PC-9 (cell line): ENCODE measurements at regions not wholly inside any gene's neighbourhood (a gene's known extent, or its start where the extent isn't known, plus 50 kb on each side); places are given as distances from the start of the nearest gene placed in this dataset.
A peak's percentile ranks its signal among the peaks of the same experiment; 100 is the strongest.

ENCODE experiments used
- BruUV-seq: library from RNA; stranded (reverse); fragments of 400-500 nt; replicated peaks from 2 replicates; lab custom pipeline; 2021; lab: Mats Ljungman, UMichigan
- CTCF ChIA-PET: fragments of 300-600 bp; sonication (Branson Sonifier 250); formaldehyde crosslinking; loops from one replicate; lab custom pipeline; 2022; ENCODE audit warnings: antibody characterized with exemption; lab: Charles Lee
- POLR2A ChIA-PET: fragments of 300-600 bp; sonication (Branson Sonifier 250); formaldehyde crosslinking; loops from one replicate; lab custom pipeline; 2022; ENCODE audit warnings: antibody characterized with exemption; ENCODE audit not compliant: unreplicated experiment; lab: Charles Lee
- DNase-seq, 2 experiments: peaks; one replicate each; pipeline versions ENCODE4 v3.0.0 to v3.0.0-alpha.2; 2015 to 2022; ENCODE audit warnings: mixed read lengths in 1 of 2
- H2AFZ ChIP-seq: fragments of 200-600 bp; sonication (generic); 2 replicates; pipeline ENCODE4 v1.8.1; 2017; ENCODE audit warnings: antibody characterized with exemption
- H3F3A ChIP-seq: fragments of 200-600 bp; sonication (generic); 2 replicates; pipeline ENCODE4 v1.8.1; 2017; ENCODE audit warnings: antibody characterized with exemption, mild to moderate bottlenecking, low read depth; ENCODE audit not compliant: insufficient read depth
- H3K27ac ChIP-seq: fragments of 200-600 bp; sonication (generic); 2 replicates; pipeline ENCODE4 v1.6.1; 2016; ENCODE audit warnings: mixed run types
- H3K27me3 ChIP-seq: fragments of 200-600 bp; sonication (generic); 2 replicates; pipeline ENCODE4 v1.6.1; 2016; ENCODE audit warnings: low read depth, mixed run types; ENCODE audit not compliant: insufficient read depth
- H3K36me3 ChIP-seq: fragments of 200-600 bp; sonication (generic); 2 replicates; pipeline ENCODE4 v1.6.1; 2016; ENCODE audit warnings: low read depth, mixed run types
- H3K4me1 ChIP-seq: fragments of 200-600 bp; sonication (generic); replicated peaks from 2 replicates; pipeline ENCODE4 v1.6.1; 2016; ENCODE audit warnings: mixed run types; ENCODE audit not compliant: insufficient read depth
- H3K4me2 ChIP-seq: fragments of 200-600 bp; sonication (generic); 2 replicates; pipeline ENCODE4 v1.6.1; 2017; ENCODE audit warnings: mixed run types
- H3K4me3 ChIP-seq: fragments of 200-600 bp; sonication (generic); 2 replicates; pipeline ENCODE4 v1.6.1; 2016; ENCODE audit warnings: mixed run types
- H3K79me2 ChIP-seq: fragments of 200-600 bp; sonication (generic); 2 replicates; pipeline ENCODE4 v1.6.1; 2017; ENCODE audit warnings: low read depth, mixed run types
- H3K9me2 ChIP-seq: fragments of 200-600 bp; sonication (generic); 2 replicates; pipeline ENCODE4 v1.8.1; 2017; ENCODE audit warnings: mild to moderate bottlenecking; ENCODE audit not compliant: insufficient read depth
- H3K9me3 ChIP-seq: fragments of 200-600 bp; sonication (generic); 2 replicates; pipeline ENCODE4 v1.8.1; 2016; ENCODE audit warnings: low read depth; ENCODE audit not compliant: insufficient read depth
- H4K20me1 ChIP-seq: fragments of 200-600 bp; sonication (generic); 2 replicates; pipeline ENCODE4 v1.8.1; 2017; ENCODE audit not compliant: insufficient read depth
- EZH2 ChIP-seq: fragments of 200-600 bp; sonication (generic); IDR thresholded peaks from 2 replicates; pipeline ENCODE4 v1.8.0; 2017; ENCODE audit warnings: antibody characterized with exemption, low read depth
- intact Hi-C: fragments of 100-400 bp; cut with micrococcal nuclease; formaldehyde crosslinking; loops from one replicate; pipeline ENCODE4 v1.10.0; 2022; ENCODE audit not compliant: unreplicated experiment
- TF ChIP-seq, protein P1 (sequence below): fragments of 200-600 bp; sonication (generic); conservative IDR thresholded peaks from 2 replicates; pipeline ENCODE4 v1.6.1; 2017; ENCODE audit warnings: mixed run types, antibody characterized with exemption, mild to moderate bottlenecking, moderate library complexity

DNA sequence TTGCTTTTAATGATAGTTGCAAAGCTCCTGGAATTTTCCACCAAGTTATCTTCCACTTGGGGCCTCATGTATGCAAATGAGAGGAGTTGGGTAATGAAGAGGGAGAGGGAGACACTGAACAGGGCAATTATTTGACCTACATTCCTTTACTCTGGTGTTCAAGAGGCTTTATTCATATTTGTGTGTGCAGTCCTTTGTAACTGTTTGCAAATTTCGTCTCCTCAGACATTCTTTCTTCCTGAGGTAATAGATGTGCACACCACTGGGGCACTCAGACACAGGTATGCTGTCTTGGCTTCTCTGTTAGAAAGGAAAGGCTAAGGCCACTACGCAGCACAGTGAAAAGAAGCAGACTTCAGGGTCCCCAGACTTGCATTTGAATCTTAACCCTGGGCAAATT, 189.7 kb upstream of the IL12A start:
- peak in 1 of 2 experiments; percentile 84 for DNase-seq
- H3K9me3 ChIP-seq: no peaks in the 10 kb centered on the region
- H3K4me3 ChIP-seq: no peak overlapping the region
- H3K9me2 ChIP-seq: no peaks in the 10 kb centered on the region
- CTCF ChIA-PET: interaction anchor here (0.6 kb wide), 1 partner anchor 17 kb away, joined by 3 read pairs; no protein-coding TSS in a partner anchor
- no peaks in the 10 kb centered on the region for H4K20me1 ChIP-seq
- H3K4me2 ChIP-seq: peak overlapping the region; percentile 8
- no TSS peak for BruUV-seq
- peak overlapping the region; percentile 13; the same call in 1 of the 2 replicates for H3K27ac ChIP-seq
- no peaks in the 10 kb centered on the region for H3K27me3 ChIP-seq
- peaks cover 32% of the 10 kb centered on the region for H3K79me2 ChIP-seq
- H3K4me1 ChIP-seq: peaks cover 15% of the 10 kb centered on the region
- H3K36me3 ChIP-seq: no peaks in the 10 kb centered on the region
- TF ChIP-seq, protein P1, sequence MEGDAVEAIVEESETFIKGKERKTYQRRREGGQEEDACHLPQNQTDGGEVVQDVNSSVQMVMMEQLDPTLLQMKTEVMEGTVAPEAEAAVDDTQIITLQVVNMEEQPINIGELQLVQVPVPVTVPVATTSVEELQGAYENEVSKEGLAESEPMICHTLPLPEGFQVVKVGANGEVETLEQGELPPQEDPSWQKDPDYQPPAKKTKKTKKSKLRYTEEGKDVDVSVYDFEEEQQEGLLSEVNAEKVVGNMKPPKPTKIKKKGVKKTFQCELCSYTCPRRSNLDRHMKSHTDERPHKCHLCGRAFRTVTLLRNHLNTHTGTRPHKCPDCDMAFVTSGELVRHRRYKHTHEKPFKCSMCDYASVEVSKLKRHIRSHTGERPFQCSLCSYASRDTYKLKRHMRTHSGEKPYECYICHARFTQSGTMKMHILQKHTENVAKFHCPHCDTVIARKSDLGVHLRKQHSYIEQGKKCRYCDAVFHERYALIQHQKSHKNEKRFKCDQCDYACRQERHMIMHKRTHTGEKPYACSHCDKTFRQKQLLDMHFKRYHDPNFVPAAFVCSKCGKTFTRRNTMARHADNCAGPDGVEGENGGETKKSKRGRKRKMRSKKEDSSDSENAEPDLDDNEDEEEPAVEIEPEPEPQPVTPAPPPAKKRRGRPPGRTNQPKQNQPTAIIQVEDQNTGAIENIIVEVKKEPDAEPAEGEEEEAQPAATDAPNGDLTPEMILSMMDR: no peak
- no peak for TF ChIP-seq EZH2
- no peak overlapping the region for H2AFZ ChIP-seq
- intact Hi-C loops: loop anchor here (1.0 kb wide), 1 partner anchor 34 kb away; no protein-coding TSS in a partner anchor
- POLR2A ChIA-PET: interaction anchor here (0.6 to 0.7 kb wide), 3 partner anchors 11 to 36 kb away, joined by 3 to 11 read pairs (median 6); no protein-coding TSS in a partner anchor
- peaks cover 15% of the 10 kb centered on the region; the same call in 1 of the 2 replicates for H3F3A ChIP-seq

DNA sequence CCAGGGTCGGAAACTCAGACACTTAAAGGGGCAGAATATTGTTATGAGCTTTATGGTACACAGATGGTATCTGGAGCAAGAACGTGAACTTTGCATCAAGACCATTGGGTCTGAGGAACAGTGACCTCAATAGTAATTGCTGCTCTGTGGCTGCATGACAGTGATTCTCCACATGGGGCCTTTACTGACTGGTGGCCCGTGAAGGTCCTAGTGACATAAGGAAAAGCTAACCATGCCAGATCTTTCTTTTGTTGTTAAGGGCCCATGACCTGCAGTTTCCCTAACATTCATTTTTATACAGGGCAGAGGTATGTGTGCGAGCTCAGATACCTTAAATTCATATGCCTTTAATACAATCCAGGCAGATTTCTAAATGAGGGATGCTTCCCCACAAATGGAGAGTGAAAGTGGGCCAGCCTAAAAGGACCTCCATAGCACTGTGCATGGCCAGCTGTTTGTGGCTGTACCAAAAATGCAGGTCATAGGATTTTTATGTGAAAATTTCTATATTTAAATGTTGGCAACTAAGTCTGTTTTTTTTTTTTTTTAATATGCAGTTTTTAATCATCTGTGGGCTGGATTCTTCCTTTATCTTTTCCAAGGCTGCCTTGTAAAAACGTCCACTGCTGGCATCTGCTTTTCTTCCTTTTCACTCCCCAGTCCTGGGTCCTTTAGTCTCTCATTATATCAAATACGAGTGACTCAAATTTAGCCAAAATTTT, 188.0 kb upstream of the IL12A start:
- CTCF ChIA-PET: interaction anchor here (0.7 kb wide), 2 partner anchors 29 to 182 kb away, joined by 3 to 6 read pairs; no protein-coding TSS in a partner anchor
- Histone ChIP-seq H3K27me3 (no peaks in the 10 kb centered on the region), H3K79me2 (peaks cover 16% of the 10 kb centered on the region), H3K4me3 (no peak overlapping the region), H3F3A (peaks cover 15% of the 10 kb centered on the region; the same call in 1 of the 2 replicates), H2AFZ (no peak overlapping the region), H3K4me2 (no peak overlapping the region), H3K36me3 (no peaks in the 10 kb centered on the region), H3K9me3 (no peaks in the 10 kb centered on the region), H4K20me1 (no peaks in the 10 kb centered on the region), H3K4me1 (peaks cover 15% of the 10 kb centered on the region), H3K27ac (no peak overlapping the region), H3K9me2 (no peaks in the 10 kb centered on the region)
- TF ChIP-seq, protein P1: no peak
- TF ChIP-seq EZH2: no peak
- POLR2A ChIA-PET: interaction anchor here (0.7 kb wide), 1 partner anchor 68 kb away, joined by 3 read pairs; no protein-coding TSS in a partner anchor
- intact Hi-C loops: no loop called here
- no peak for DNase-seq
- BruUV-seq: no TSS peak

DNA sequence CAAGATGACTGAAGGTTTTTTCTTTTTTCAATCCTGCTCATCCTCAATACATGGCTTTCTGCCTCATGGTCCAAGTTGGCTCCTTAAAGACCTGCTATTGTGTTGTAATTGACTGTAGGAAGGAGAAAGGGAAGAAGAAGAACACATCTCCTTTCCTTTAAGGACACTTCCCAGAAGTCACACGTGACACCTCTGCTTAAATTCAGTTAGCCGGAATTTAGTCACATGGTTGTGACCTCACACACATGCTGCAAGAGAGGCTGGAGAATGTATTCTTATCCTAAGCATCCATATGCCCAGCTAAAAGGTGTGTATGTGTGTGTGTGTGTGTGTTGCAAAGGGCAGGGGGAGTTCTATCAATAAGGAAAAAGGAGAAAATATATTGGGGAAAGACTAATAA, 185.8 kb upstream of the IL12A start:
- no peak overlapping the region for H3K4me2 ChIP-seq
- H2AFZ ChIP-seq: no peak overlapping the region
- ChIA-PET POLR2A (no interaction called here), CTCF (interaction anchor here (2.7 kb wide), 1 partner anchor 22 kb away, joined by 18 read pairs; no protein-coding TSS in a partner anchor)
- no peak overlapping the region for H3K27ac ChIP-seq
- H3K9me3 ChIP-seq: no peaks in the 10 kb centered on the region
- H3K9me2 ChIP-seq: no peaks in the 10 kb centered on the region
- H3F3A ChIP-seq: peaks cover 15% of the 10 kb centered on the region; the same call in 1 of the 2 replicates
- H3K79me2 ChIP-seq: peaks cover 22% of the 10 kb centered on the region
- TF ChIP-seq, protein P1: no peak
- TF ChIP-seq EZH2: no peak
- intact Hi-C loops: no loop called here
- no TSS peak for BruUV-seq
- no peaks in the 10 kb centered on the region for H3K27me3 ChIP-seq
- no peak overlapping the region for H3K4me3 ChIP-seq
- H3K36me3 ChIP-seq: no peaks in the 10 kb centered on the region
- no peak for DNase-seq
- H3K4me1 ChIP-seq: peaks cover 15% of the 10 kb centered on the region
- H4K20me1 ChIP-seq: no peaks in the 10 kb centered on the region; the same call in 1 of the 2 replicates
